ENCODE measurements at regions not wholly inside any gene's neighbourhood (a gene's known extent, or its start where the extent isn't known, plus 50 kb on each side); places are given as distances from the start of the nearest gene placed in this dataset.

GRCh38 chr3:81394651-81395524 is 366.6 kb downstream of the GBE1 start:
- no peak for DNase-seq (ENCODE audit: extremely low spot score)
- POLR2A ChIA-PET: no interaction called here
- CTCF ChIA-PET: interaction anchor here (1.7 kb wide), 1 partner anchor 19 kb away, joined by 4 read pairs; no protein-coding TSS in a partner anchor
- TF ChIP-seq CTCF (IDR thresholded peaks at IDR 0.05; ENCODE audit: control extremely low read depth, extremely low read depth, low read depth, missing control alignments): no peak

- no peak for DNase-seq (ENCODE audit: extremely low spot score)
- CTCF ChIA-PET: interaction anchor here (1.7 kb wide), 1 partner anchor 17 kb away, joined by 4 read pairs; no protein-coding TSS in a partner anchor
- POLR2A ChIA-PET: no interaction called here
- no peak for TF ChIP-seq CTCF (IDR thresholded peaks at IDR 0.05; ENCODE audit: control extremely low read depth, extremely low read depth, low read depth, missing control alignments)
These were observed 368.2 kb downstream of the GBE1 start for GRCh38 chr3:81393251-81393650.

- POLR2A ChIA-PET: no interaction called here
- no peak for TF ChIP-seq CTCF (IDR thresholded peaks at IDR 0.05; ENCODE audit: control extremely low read depth, extremely low read depth, low read depth, missing control alignments)
- no peak for DNase-seq (ENCODE audit: extremely low spot score)
- CTCF ChIA-PET: interaction anchor here (1.2 kb wide), 1 partner anchor 101 kb away, joined by 3 read pairs; no protein-coding TSS in a partner anchor
These were observed 370.6 kb downstream of the GBE1 start for GRCh38 chr3:81390796-81391195.

- POLR2A ChIA-PET: no interaction called here
- no peak for TF ChIP-seq CTCF (IDR thresholded peaks at IDR 0.05; ENCODE audit: control extremely low read depth, extremely low read depth, low read depth, missing control alignments)
- no peak for DNase-seq (ENCODE audit: extremely low spot score)
- CTCF ChIA-PET: no interaction called here
These were observed 373.3 kb downstream of the GBE1 start for GRCh38 chr3:81388191-81388590.

GRCh38 chr3:81382470-81382869 is 379.0 kb downstream of the GBE1 start:
- ChIA-PET POLR2A (no interaction called here), CTCF (no interaction called here)
- DNase-seq (ENCODE audit: extremely low spot score): no peak
- TF ChIP-seq CTCF (IDR thresholded peaks at IDR 0.05; ENCODE audit: control extremely low read depth, extremely low read depth, low read depth, missing control alignments): no peak

- TF ChIP-seq CTCF (IDR thresholded peaks at IDR 0.05; ENCODE audit: control extremely low read depth, extremely low read depth, low read depth, missing control alignments): no peak
- CTCF ChIA-PET: no interaction called here
- no peak for DNase-seq (ENCODE audit: extremely low spot score)
- POLR2A ChIA-PET: no interaction called here
These were observed 381.2 kb downstream of the GBE1 start for GRCh38 chr3:81380234-81380633.
